NCI-H82 treated with DMSO at 0.1 percent for 48 hours (cell line): ENCODE measurements at regions not wholly inside any gene's neighbourhood (a gene's known extent, or its start where the extent isn't known, plus 50 kb on each side); places are given as distances from the start of the nearest gene placed in this dataset.
"Not testable (repeated sequence)": the region's sequence is repeated elsewhere in the genome, so short reads cannot be mapped to it uniquely, and the experiment has no call there.

Source experiments
- DNase-seq: peaks from one replicate; lab custom pipeline; 2025; ENCODE audit not compliant: unreplicated experiment; lab: John Stamatoyannopoulos, UW

DNA sequence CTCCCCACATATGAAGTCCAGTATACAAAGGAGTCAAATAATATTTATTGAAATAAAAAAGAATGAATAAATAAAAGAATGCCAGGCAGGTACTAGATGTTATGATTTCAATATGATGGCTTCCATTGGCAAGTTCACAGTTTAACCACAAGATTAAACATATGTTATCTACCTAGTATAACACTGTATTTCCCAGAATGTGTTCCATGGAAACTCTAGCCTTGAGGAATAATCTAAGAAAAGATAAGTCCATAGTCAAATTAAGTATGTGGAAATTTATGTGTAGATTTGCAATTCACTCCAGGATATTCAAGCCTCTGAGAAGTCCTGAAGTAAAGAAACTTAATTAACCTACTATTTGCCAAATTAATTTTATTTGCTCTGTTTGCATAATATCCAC is 71.1 kb upstream of the FMNL2 start:
- DNase-seq = no peak

- not testable (repeated sequence) for DNase-seq
Measured at GRCh38 chr2:152273732-152274260, 61.2 kb upstream of the FMNL2 start.

DNA sequence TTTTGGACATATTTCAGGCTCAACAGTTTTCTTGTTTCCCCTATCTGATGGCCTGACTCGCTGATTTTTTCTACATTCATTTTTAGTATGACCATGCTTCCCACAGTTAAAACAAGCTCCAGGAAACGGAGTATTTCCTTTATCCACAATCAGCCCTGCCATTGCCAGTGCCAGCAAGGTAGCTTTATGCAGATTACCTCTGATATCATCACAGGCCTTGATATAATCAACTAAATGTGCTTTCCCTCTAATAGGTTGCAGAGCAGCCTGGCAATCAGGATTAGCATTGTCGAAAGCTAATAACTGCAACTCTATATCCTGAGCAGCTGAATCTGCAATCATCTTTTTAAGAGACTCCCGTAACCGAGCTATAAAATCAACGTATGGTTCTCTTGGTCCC is 57.1 kb upstream of the FMNL2 start:
- not testable (repeated sequence) for DNase-seq

GRCh38 chr2:152278526-152278925 is 56.4 kb upstream of the FMNL2 start:
- DNase-seq = no peak

GRCh38 chr2:152279367-152279766 is 55.6 kb upstream of the FMNL2 start:
- not testable (repeated sequence) for DNase-seq

GRCh38 chr2:152280780-152281179 is 54.2 kb upstream of the FMNL2 start:
- DNase-seq = no peak

GRCh38 chr2:152283392-152283791 is 51.6 kb upstream of the FMNL2 start:
- no peak for DNase-seq

- no peak for DNase-seq
Measured at GRCh38 chr2:152284398-152284797, 50.6 kb upstream of the FMNL2 start.
